H1 (cell line): ENCODE measurements at regions not wholly inside any gene's neighbourhood (a gene's known extent, or its start where the extent isn't known, plus 50 kb on each side); places are given as distances from the start of the nearest gene placed in this dataset.

Experiments used
- CTCF ChIA-PET: fragments of 300-600 bp; sonication (Branson Sonifier 250); formaldehyde crosslinking; loops from one replicate; lab custom pipeline; 2021; ENCODE audit not compliant: partially characterized antibody; lab: Charles Lee
- POLR2A ChIA-PET: fragments of 300-600 bp; sonication (Branson Sonifier 250); formaldehyde crosslinking; loops from one replicate; lab custom pipeline; 2021; ENCODE audit warnings: inconsistent platforms; ENCODE audit not compliant: partially characterized antibody; lab: Charles Lee
- DNase-seq, 2 experiments: peaks; one replicate each; pipeline versions ENCODE4 v3.0.0 to v3.0.0-alpha.2; 2010 to 2022; ENCODE audit warnings: low spot score in 2 of 2, low read depth in 1 of 2, mixed read lengths in 1 of 2
- FAIRE-seq: peaks from 2 replicates; lab custom pipeline; 2011; peaks lifted over from hg19 to GRCh38; lab: Jason Lieb, UNC
- H2AFZ ChIP-seq: 2 replicates; pipeline ENCODE4 v1.8.1; 2012; ENCODE audit warnings: low read length, inconsistent platforms
- H2AK5ac ChIP-seq: 2 replicates; pipeline ENCODE4 v1.6.1; 2013; ENCODE audit warnings: low read depth, low read length
- H2BK120ac ChIP-seq: replicated peaks from 2 replicates; pipeline ENCODE3; 2013; ENCODE audit warnings: low read depth, low read length, inconsistent platforms
- H2BK12ac ChIP-seq: 2 replicates; pipeline ENCODE4 v1.6.1; 2013; ENCODE audit warnings: low read depth, low read length
- H2BK15ac ChIP-seq: 2 replicates; pipeline ENCODE4 v1.6.1; 2013; ENCODE audit warnings: low read length
- H2BK20ac ChIP-seq: 2 replicates; pipeline ENCODE4 v1.6.1; 2013; ENCODE audit warnings: low read length
- H2BK5ac ChIP-seq: 2 replicates; pipeline ENCODE4 v1.6.1; 2013; ENCODE audit warnings: low read depth, low read length
- H3K14ac ChIP-seq: 2 replicates; pipeline ENCODE4 v1.6.1; 2013; ENCODE audit warnings: inconsistent platforms; ENCODE audit not compliant: insufficient read length
- H3K18ac ChIP-seq: 2 replicates; pipeline ENCODE4 v1.6.1; 2013; ENCODE audit warnings: low read length; ENCODE audit errors: extremely low read depth
- H3K23ac ChIP-seq: 2 replicates; pipeline ENCODE4 v1.6.1; 2013; ENCODE audit warnings: inconsistent platforms; ENCODE audit not compliant: insufficient read length
- H3K23me2 ChIP-seq: 2 replicates; pipeline ENCODE4 v1.6.1; 2013; ENCODE audit warnings: low read depth, low read length
- H3K27ac ChIP-seq: 2 replicates; pipeline ENCODE4 v1.6.1; 2011; ENCODE audit warnings: low read depth, low read length, inconsistent platforms
- H3K27me3 ChIP-seq, 4 experiments: replicated peaks in 1 of 4; 1 replicate in 1 of 4; 2 replicates in 3 of 4; pipeline versions ENCODE4 v1.6.1 to v1.8.1; 2011 to 2013; ENCODE audit warnings: low read length in 3 of 4, mild to moderate bottlenecking in 3 of 4, inconsistent platforms in 2 of 4, mixed read lengths in 2 of 4, moderate library complexity in 1 of 4; ENCODE audit not compliant: control insufficient read depth in 3 of 4, insufficient read depth in 3 of 4; ENCODE audit errors: extremely low read depth in 1 of 4
- H3K36me3 ChIP-seq, 4 experiments: 2 replicates each; pipeline versions ENCODE4 v1.6.1 to v1.8.1; 2011 to 2013; ENCODE audit warnings: mild to moderate bottlenecking in 4 of 4, low read length in 3 of 4, moderate library complexity in 2 of 4, control low read depth in 1 of 4, inconsistent platforms in 1 of 4; ENCODE audit not compliant: insufficient read depth in 4 of 4, control insufficient read depth in 2 of 4
- H3K4ac ChIP-seq: replicated peaks from 2 replicates; pipeline ENCODE3; 2013; ENCODE audit warnings: low read length, low read depth, mixed read lengths, inconsistent platforms; ENCODE audit not compliant: insufficient read length
- H3K4me1 ChIP-seq, 4 experiments: replicated peaks in 1 of 4; 1 replicate in 1 of 4; 2 replicates in 3 of 4; pipeline versions ENCODE4 v1.6.1 to v1.8.1; 2011 to 2013; ENCODE audit warnings: low read length in 3 of 4, inconsistent platforms in 2 of 4, mixed read lengths in 1 of 4; ENCODE audit not compliant: insufficient read depth in 4 of 4, control insufficient read depth in 3 of 4
- H3K4me2 ChIP-seq, 2 experiments: 2 replicates each; pipeline versions ENCODE4 v1.6.1 to v1.8.1; 2011 to 2013; ENCODE audit warnings: low read depth in 2 of 2, low read length in 2 of 2, control low read depth in 1 of 2, inconsistent platforms in 1 of 2, mild to moderate bottlenecking in 1 of 2; ENCODE audit not compliant: insufficient read depth in 1 of 2
- H3K4me3 ChIP-seq, 4 experiments: fragments of 200-600, 300-600 bp in 1 of 4; sonication (generic), shearing (Covaris generic), sonication (Bioruptor Twin) in 1 of 4; 2 replicates each; pipeline versions ENCODE4 v1.5.1 to v1.8.1; 2011 to 2016; ENCODE audit warnings: low read length in 4 of 4, low read depth in 3 of 4, control low read depth in 2 of 4, inconsistent platforms in 2 of 4, mild to moderate bottlenecking in 2 of 4, mixed read lengths in 1 of 4, moderate library complexity in 1 of 4; ENCODE audit not compliant: insufficient read depth in 2 of 4; ENCODE audit errors: extremely low read depth in 1 of 4
- H3K56ac ChIP-seq: replicated peaks from 2 replicates; pipeline ENCODE3; 2013; ENCODE audit warnings: low read depth, mild to moderate bottlenecking, mixed read lengths, low read length, inconsistent platforms; ENCODE audit not compliant: insufficient read length
- H3K79me1 ChIP-seq: 2 replicates; pipeline ENCODE4 v1.6.1; 2013; ENCODE audit warnings: low read depth, low read length, control low read depth
- H3K79me2 ChIP-seq, 2 experiments: 2 replicates each; pipeline versions ENCODE4 v1.6.1 to v1.8.1; 2012 to 2013; ENCODE audit warnings: low read length in 2 of 2, mild to moderate bottlenecking in 2 of 2, inconsistent platforms in 1 of 2; ENCODE audit not compliant: insufficient read depth in 2 of 2, control insufficient read depth in 1 of 2
- H3K9ac ChIP-seq, 4 experiments: replicated peaks in 1 of 4; 1 replicate in 1 of 4; 2 replicates in 3 of 4; pipeline versions ENCODE4 v1.6.1 to v1.8.1; 2011 to 2013; ENCODE audit warnings: low read depth in 3 of 4, low read length in 3 of 4, control low read depth in 2 of 4, mild to moderate bottlenecking in 2 of 4, moderate library complexity in 2 of 4, inconsistent platforms in 1 of 4; ENCODE audit errors: extremely low read depth in 1 of 4
- H3K9me3 ChIP-seq, 2 experiments: 2 replicates each; pipeline versions ENCODE4 v1.6.1 to v1.8.1; 2012 to 2013; ENCODE audit warnings: mild to moderate bottlenecking in 2 of 2, moderate library complexity in 2 of 2, control low read depth in 1 of 2, inconsistent platforms in 1 of 2, low read depth in 1 of 2, low read length in 1 of 2, mixed read lengths in 1 of 2; ENCODE audit not compliant: insufficient read depth in 2 of 2
- H4K20me1 ChIP-seq, 2 experiments: replicated peaks in 1 of 2; 2 replicates each; pipeline versions ENCODE3 to v1.8.1; 2011 to 2013; ENCODE audit warnings: inconsistent platforms in 2 of 2, low read length in 2 of 2, mild to moderate bottlenecking in 1 of 2; ENCODE audit not compliant: insufficient read depth in 2 of 2, control insufficient read depth in 1 of 2
- H4K5ac ChIP-seq: 2 replicates; pipeline ENCODE4 v1.6.1; 2013; ENCODE audit warnings: low read length, low read depth, mixed read lengths, inconsistent platforms; ENCODE audit not compliant: insufficient read length
- H4K8ac ChIP-seq: 2 replicates; pipeline ENCODE4 v1.8.0; 2013; ENCODE audit warnings: mild to moderate bottlenecking, moderate library complexity, low read length, inconsistent platforms; ENCODE audit not compliant: insufficient read depth; ENCODE audit errors: extremely low read depth
- H4K91ac ChIP-seq: replicated peaks from 2 replicates; pipeline ENCODE3; 2013; ENCODE audit warnings: low read length, mixed read lengths, inconsistent platforms; ENCODE audit not compliant: insufficient read length
- CEBPB ChIP-seq: IDR thresholded peaks from 2 replicates; pipeline ENCODE4 v1.6.1; 2012; ENCODE audit warnings: low read depth, low read length
- CREB1 ChIP-seq: IDR thresholded peaks from 2 replicates; pipeline ENCODE4 v1.6.1; 2012; ENCODE audit warnings: inconsistent platforms
- JUN ChIP-seq: IDR thresholded peaks from 2 replicates; pipeline ENCODE4 v1.6.1; 2011; ENCODE audit warnings: low read depth, mild to moderate bottlenecking, improper control_type of control experiment, low read length
- SIRT6 ChIP-seq: IDR thresholded peaks from one replicate; pipeline ENCODE4 v1.7.1; 2012; ENCODE audit warnings: low read length, inconsistent platforms
- SUZ12 ChIP-seq: fragments of 200-600 bp; sonication (generic); IDR thresholded peaks from 2 replicates; pipeline ENCODE4 v1.6.1; 2012; ENCODE audit warnings: mild to moderate bottlenecking, inconsistent platforms, low read length, moderate library complexity, mixed read lengths
- WGBS, 2 experiments: shearing (Covaris generic) in 1 of 2; methylation state at CpG; one replicate each; pipeline versions ENCODE4 v1.1.6 to v1.1.7; 2013 to 2015; ENCODE audit warnings: low lambda C conversion rate in 2 of 2, mixed read lengths in 2 of 2, inconsistent platforms in 1 of 2, low coverage in 1 of 2, missing lambda C conversion rate in 1 of 2; ENCODE audit not compliant: insufficient replicate concordance in 2 of 2, insufficient coverage in 1 of 2, insufficient read length in 1 of 2; ENCODE audit errors: extremely low coverage in 1 of 2, missing lambda C conversion rate in 1 of 2; 5-methylcytosine and 5-hydroxymethylcytosine counted together
- TF ChIP-seq, protein P1 (sequence below), 3 experiments: IDR thresholded peaks; 1 replicate in 2 of 3; 2 replicates in 1 of 3; pipeline versions ENCODE4 v1.5.1 to v1.6.1; 2011; ENCODE audit warnings: low read length in 3 of 3, mild to moderate bottlenecking in 3 of 3, inconsistent platforms in 2 of 3, low read depth in 1 of 3, moderate library complexity in 1 of 3; ENCODE audit not compliant: insufficient read depth in 1 of 3; ENCODE audit errors: control extremely low read depth in 1 of 3
- TF ChIP-seq, protein P2 (sequence below): IDR thresholded peaks from 2 replicates; pipeline ENCODE4 v1.6.1; 2012; ENCODE audit warnings: inconsistent platforms
- TF ChIP-seq, protein P3 (sequence below): IDR thresholded peaks from 2 replicates; pipeline ENCODE4 v1.6.1; 2011; ENCODE audit warnings: low read depth, mild to moderate bottlenecking, low read length; ENCODE audit not compliant: insufficient read depth

DNA sequence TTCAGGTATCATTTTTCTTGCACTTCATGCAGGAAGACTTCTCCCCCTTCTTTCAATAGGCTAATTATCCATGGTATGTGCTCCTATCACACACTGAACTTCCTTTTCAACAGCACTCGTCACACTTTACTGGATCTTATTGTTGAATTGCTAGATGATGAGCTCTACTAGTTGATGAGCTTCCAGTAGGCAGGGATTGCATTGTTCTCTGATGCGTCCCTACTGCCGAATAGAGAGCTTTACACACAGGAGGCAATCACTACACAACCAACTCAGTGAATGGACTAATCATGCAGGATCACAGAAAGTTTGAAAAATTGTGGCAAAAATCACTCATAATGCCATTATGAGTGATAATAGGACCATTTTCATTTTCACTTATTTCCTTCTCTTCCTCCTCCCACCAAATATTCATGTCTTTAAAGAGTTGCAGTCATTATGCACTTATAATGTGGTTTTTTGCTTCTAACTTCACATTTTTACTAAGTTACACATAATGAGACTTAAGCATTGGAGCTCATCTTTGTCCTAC, 128.1 kb upstream of the ZNF648 start:
- Histone ChIP-seq H3K4me2 (no peak overlapping the region), H3K36me3 (no peaks in the 10 kb centered on the region), H2BK12ac (no peak overlapping the region), H2BK120ac (no peak overlapping the region), H3K79me2 (no peaks in the 10 kb centered on the region), H3K27ac (no peak overlapping the region), H3K18ac (no peak overlapping the region), H3K14ac (no peak overlapping the region), H2AK5ac (no peak overlapping the region), H3K23me2 (no peaks in the 10 kb centered on the region; the same call in 1 of the 2 replicates), H3K4me3 (no peak overlapping the region), H2BK20ac (no peak overlapping the region), H3K9ac (no peak overlapping the region), H4K91ac (no peak overlapping the region), H4K5ac (no peak overlapping the region), H2BK5ac (no peak overlapping the region), H3K4ac (no peak overlapping the region), H3K23ac (no peak overlapping the region), H2AFZ (no peak overlapping the region), H3K9me3 (no peaks in the 10 kb centered on the region), H3K27me3 (no peaks in the 10 kb centered on the region), H4K8ac (no peak overlapping the region), H3K79me1 (no peaks in the 10 kb centered on the region), H2BK15ac (no peak overlapping the region), H3K4me1 (no peaks in the 10 kb centered on the region), H4K20me1 (no peaks in the 10 kb centered on the region), H3K56ac (no peak overlapping the region)
- ChIA-PET POLR2A (interaction anchor here (0.6 kb wide), 1 partner anchor 49 kb away, joined by 3 read pairs; no protein-coding TSS in a partner anchor), CTCF (interaction anchor here (0.6 to 3.0 kb wide), 7 partner anchors 8 to 554 kb away, joined by 3 to 14 read pairs (median 4); no protein-coding TSS in a partner anchor)
- 92% methylated on average over 3 of the region's 3 CpGs; no CpG with 5 or more reads in 1 of the 2 experiments for WGBS, 2 experiments
- DNase-seq: no peak
- no peak for FAIRE-seq
- no peak for TF ChIP-seq JUN
- TF ChIP-seq, protein P1, sequence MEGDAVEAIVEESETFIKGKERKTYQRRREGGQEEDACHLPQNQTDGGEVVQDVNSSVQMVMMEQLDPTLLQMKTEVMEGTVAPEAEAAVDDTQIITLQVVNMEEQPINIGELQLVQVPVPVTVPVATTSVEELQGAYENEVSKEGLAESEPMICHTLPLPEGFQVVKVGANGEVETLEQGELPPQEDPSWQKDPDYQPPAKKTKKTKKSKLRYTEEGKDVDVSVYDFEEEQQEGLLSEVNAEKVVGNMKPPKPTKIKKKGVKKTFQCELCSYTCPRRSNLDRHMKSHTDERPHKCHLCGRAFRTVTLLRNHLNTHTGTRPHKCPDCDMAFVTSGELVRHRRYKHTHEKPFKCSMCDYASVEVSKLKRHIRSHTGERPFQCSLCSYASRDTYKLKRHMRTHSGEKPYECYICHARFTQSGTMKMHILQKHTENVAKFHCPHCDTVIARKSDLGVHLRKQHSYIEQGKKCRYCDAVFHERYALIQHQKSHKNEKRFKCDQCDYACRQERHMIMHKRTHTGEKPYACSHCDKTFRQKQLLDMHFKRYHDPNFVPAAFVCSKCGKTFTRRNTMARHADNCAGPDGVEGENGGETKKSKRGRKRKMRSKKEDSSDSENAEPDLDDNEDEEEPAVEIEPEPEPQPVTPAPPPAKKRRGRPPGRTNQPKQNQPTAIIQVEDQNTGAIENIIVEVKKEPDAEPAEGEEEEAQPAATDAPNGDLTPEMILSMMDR (IDR thresholded peaks at IDR 0.05; ENCODE audit: control extremely low read depth in 1 of 3, insufficient read depth in 1 of 3, low read depth in 1 of 3, low read length in 3 of 3): no peak
- TF ChIP-seq, protein P2, sequence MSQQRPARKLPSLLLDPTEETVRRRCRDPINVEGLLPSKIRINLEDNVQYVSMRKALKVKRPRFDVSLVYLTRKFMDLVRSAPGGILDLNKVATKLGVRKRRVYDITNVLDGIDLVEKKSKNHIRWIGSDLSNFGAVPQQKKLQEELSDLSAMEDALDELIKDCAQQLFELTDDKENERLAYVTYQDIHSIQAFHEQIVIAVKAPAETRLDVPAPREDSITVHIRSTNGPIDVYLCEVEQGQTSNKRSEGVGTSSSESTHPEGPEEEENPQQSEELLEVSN: no peak
- no peak for TF ChIP-seq SUZ12
- no peak for TF ChIP-seq CEBPB
- TF ChIP-seq CREB1: no peak
- TF ChIP-seq, protein P3, sequence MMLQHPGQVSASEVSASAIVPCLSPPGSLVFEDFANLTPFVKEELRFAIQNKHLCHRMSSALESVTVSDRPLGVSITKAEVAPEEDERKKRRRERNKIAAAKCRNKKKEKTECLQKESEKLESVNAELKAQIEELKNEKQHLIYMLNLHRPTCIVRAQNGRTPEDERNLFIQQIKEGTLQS: no peak
- no peak for TF ChIP-seq SIRT6
